Activated CD4-positive, alpha-beta T cell treated with anti-CD3 and anti-CD28 coated beads, Interleukin-2, amount 50 U/mL, for 4 hours (primary cell): ENCODE measurements at regions not wholly inside any gene's neighbourhood (a gene's known extent, or its start where the extent isn't known, plus 50 kb on each side); places are given as distances from the start of the nearest gene placed in this dataset.

Source experiments
- DNase-seq, 2 experiments: peaks; one replicate each; pipeline ENCODE4 v3.0.0-alpha.2; 2020

DNA sequence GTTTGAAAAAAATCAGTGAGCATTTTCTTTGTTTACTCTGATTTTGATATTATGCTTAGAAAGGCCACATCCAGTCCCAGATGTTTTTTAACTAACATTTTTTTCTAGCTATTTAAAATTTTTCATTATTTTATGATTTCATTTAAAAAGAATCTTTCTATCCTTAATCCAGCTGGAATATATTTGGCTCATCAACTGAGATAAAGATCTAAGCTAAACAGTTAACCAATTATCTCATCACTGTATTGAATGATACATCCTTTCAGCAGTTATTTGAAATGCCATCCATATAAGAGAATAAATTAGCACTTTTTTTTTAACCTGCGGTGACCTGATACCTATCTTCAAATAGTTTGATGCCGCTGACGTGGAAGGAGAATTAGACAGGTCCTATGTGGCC, 245.5 kb upstream of the COPS8 start:
- DNase-seq = no peak

DNA sequence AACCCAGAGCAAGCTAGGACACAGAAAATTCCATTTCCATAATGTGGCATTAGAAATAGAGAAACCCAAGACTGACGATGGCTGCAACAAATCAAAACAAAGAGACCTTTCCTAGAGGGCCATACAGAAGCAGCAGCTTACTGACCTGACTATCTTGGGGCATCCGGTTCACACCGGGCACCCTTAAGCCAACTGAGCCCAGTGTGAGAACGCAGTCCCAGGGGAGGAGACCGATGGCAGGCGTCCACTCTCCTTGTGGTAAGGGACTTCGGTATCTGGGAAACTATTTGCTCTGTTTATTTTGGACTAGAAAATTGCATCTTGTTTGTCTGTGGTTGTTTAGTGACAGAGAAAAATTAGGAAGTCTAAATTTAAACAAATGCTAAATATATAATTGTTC, 244.8 kb upstream of the COPS8 start:
- DNase-seq = no peak

DNA sequence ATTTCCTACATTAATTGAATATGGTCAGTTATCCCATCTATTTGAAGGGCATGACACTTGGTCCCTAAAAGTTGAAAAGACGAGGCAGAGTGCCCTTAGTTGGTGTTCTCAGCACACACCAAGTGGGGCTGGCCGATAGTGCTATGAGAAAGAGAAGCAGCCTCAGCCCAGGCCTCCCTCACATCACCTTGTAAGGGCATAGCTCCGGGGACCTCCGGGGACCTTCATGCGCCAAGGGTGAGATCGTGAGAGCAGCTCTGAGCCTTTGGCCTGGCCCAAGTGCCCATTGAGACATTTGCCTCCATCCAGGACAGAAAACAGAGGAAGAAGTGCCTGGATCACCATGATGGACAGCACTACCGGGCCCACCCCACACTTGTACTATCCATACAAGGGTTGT, 244.3 kb upstream of the COPS8 start:
- no peak for DNase-seq

DNA sequence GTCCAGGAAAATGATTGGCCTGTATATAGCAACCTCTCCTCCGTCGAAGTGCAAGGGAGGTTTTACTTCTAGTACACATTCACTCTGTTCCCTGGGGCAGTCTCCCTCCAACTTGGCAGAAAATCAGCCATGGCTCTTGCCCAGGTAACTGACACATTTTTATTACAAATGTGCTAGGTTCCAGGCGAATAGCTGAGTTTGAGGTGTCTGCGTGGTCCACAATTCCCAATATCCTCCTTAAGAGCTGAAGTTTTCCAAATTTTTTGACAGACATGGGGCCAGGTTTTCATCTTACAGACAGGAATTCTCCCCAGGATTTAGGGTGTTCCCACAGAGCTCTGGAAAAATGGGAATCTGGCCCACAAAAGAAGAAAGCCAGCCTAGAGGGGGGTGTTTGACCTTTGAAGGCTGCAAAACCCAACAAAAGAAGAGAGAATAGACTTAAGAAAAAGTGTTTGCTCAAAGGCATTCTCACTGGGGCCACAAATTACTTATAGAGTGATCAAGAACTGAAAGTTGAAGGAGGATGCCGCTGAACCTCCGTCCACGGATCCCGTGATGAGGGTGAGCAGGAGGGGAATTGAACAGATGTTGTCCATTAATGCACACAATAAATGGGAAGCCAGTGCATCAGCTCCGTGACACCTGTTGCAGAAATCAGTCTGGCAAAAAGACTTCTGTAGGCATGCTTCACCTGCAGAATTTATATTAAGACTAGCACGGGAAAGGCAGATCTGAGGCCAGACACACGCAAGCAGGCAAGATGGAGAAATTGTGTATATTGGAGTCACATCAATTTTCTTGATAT, 242.3 kb upstream of the COPS8 start:
- DNase-seq = no peak

DNA sequence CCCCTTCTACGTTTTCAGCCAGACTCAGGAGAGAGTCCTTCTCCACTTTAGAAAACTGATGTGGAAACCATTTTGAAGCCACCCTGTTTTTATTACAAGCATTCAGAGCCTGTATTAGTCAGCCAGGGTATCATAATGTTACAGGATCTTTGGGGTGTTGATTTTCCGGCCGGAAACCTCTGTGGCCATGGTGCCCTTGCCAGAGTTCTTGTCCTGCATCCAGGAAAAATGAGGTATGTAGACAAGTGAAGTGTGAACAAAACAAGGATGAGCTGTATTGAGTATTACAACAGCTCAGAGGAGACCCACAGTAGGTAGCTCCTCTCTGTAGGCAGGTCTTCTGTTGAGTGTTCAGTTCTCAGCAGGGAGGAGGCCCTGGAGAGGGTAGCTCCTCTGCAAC, 241.0 kb upstream of the COPS8 start:
- no peak for DNase-seq

DNA sequence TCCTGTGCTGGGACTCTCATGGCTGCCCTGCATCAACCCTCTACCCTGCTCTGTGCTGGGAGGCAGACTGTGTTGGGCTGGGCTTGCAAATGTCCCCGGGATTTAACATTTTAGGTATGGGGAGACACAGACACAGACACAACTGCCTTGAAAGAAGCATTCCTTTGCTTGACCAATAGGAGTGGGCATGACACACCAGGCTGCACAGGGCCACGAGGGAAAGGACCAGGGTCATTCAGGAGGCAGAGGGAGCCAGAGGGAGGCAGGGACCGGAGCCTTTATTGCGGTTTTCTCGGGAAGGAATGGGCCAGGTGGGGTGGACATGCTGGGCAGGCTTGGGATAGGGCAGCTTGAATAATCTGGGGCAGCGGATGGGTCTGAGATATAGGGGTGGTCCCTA, 238.7 kb upstream of the COPS8 start:
- no peak for DNase-seq

DNA sequence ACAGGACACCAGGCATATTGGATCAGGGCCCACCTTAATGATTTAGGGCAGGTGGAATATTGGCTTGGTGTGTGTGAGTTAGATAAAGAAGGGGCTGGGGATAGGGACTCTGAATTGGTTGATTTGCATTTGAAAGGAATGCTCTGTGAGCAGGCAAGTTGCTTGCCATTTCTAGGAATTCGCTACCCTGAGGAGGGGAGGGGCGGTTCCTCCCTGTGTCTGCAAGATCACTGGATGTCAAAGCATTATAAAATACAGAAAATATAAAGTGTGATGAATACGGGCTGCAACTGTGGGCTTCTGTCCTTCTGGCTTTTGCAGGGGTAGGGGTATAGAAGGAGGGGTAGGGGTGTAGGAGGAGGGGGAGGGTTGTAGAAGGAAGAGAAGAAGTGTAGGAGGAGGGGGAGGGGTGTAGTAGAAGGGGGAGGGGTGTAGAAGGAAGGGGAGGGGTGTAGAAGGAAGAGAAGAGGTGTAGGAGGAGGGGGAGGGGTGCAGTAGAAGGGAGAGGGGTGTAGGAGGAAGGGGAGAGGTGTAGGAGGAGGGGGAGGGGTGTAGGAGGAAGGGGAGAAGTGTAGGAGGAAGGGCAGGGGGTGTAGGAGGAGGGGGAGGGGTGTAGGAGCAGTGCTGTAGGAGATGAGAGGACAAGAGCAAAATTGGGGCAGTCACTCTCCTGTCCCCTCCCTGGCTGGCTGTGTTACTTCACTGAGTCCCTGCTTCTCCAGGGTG, 238.0 kb upstream of the COPS8 start:
- DNase-seq = no peak

DNA sequence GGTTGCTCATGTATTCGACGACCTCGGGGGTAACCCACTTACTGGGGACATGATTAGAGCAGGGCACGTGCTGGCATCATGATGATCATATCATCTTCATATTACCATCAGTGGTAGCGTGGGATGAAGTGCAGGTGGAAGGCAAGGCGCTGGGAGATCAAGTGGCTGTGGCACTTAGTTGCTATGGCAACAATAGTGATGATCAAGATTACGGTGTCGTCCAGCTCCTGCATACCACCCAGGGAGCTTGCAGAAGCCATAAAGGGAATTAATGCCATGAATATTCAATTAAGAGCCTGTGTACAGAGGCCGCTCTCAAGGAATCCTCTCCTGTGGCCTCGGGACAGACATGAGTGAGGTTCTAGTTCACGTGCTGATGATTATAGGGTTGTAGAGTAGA, 237.2 kb upstream of the COPS8 start:
- no peak for DNase-seq

DNA sequence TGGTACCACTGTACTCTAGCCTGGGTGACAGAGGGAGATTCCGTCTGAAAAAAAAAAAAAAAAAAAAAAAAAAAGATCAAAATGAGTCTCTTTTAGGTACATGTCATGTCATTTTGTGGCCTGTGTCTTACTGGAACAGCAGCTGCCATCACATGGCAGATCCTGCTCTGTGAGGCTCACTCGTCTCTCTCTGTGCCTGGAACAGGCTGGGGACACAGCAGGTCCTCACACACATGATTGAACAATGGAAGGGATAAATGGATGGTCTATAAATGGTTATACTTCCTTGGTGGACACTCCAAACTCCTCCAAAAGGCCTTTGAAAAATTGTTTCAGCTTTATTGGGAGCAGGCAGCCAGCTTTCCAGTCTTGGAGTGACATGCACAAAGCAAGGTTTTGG, 236.2 kb upstream of the COPS8 start:
- DNase-seq = no peak

DNA sequence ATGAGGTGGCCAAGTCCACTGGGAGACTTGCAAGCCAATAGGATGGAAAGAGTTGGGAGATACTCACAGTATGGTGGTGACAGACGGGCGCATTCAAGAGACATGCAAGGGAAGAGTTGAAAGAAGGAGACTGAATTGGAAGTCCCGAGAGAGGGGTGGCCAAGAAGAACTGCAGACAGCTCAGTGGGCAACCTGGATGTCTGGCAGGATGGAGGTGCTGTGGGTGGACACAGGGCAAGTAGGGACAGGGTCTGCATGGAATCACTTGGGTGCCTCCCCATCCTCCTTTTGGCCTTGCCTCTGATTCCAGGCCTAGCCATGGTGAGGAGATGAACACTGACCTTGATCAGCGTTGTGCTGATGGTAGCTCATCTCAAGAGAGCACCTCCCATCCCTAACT, 235.7 kb upstream of the COPS8 start:
- DNase-seq = no peak

DNA sequence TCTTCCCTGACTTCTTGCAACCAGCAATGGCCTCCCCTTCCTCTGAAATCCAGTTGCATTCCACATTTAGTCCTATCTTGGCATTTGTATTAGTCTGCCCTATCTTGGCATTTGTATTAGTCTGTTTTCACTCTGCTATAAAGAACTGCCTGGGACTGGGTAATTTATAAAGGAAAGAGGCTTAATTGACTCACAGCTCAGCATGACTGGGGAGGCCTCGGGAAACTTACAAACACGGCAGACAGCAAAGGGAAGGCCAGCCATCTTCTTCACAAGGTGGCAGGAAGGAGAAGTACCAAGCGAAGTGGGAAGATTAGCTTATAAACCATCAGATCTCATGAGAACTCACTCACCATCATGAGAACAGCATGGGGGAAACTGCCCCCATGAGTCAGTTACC, 234.5 kb upstream of the COPS8 start:
- no peak for DNase-seq

DNA sequence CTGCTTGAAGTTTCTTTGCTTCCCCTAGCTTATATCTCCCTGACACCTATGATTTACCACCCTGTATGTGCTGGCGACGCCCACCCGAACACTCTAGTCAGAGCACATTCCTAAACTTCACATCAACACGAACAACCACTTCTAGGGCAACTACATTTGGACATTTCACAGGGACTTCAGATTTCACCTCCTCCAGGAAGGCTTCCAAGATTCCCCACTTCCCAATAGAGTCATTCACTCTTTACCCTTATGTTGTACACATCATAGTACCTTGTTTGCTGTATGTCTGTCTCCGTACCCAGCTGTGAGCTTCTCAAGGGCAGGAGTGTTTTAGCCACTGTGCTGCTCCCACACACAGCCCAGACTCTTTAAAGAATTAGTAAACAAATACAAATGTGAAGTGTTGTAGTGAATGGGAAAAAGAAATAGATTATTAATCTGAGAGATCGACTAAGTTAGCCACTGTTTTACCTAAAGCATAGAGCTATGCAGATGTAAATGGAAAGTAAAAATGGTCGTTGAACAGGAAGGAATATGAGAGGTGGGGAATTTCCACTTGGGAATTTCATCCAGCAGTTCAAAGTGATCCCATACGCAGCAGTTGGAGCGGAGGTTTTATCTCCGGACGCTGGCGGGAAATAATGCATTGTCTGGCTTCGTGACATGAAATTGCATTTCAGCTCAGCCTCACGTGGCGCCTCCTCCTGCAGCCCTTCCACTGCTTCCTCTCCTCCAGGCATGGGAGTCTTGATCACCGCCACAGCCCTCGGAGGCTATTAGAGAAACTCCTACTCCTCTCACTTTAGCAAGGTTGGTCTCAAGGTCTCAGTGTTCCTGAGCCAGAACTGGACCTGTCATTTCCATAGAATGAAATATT, 233.4 kb upstream of the COPS8 start:
- no peak for DNase-seq

DNA sequence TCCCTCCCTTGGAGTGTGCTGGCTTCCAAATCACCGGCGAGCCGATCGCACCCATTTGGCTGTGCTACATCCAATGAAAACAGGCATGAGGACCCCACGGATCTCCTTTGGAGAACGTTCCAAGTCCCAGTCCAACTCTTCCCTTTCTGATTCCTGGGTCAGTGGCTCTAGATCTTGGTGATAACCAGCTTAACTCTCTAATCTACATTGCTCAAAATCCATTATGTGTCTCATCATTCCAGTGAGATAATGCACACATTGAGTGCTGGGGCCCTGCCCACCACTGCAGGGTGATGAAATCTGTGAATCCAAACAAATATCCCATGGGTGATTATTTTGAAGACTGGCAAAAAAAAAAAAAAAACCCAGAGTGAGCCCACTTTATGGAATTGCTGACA, 232.7 kb upstream of the COPS8 start:
- DNase-seq = no peak

DNA sequence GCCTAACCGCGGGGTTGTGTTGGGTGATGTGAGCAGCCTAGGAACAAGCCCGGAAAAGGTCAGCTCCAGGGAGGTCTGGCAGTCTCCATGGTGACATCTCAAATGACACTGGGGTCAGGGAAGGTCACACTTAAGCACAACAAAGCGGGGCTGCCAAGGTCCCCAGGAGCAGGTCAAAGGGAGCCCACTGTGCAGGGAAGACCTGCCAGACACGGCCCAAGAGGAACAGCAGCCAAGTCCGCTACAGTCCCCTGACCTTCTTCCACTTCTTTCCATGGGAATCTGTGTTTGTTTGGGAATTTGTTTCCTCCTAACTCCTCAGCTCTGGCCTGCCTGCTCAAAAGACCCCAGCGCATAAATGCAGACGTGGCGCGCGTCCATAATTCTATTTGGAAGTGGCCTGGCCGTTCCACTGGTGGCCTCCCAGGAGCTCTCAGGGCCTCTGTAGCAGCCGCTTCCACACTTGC, 232.1 kb upstream of the COPS8 start:
- no peak for DNase-seq

DNA sequence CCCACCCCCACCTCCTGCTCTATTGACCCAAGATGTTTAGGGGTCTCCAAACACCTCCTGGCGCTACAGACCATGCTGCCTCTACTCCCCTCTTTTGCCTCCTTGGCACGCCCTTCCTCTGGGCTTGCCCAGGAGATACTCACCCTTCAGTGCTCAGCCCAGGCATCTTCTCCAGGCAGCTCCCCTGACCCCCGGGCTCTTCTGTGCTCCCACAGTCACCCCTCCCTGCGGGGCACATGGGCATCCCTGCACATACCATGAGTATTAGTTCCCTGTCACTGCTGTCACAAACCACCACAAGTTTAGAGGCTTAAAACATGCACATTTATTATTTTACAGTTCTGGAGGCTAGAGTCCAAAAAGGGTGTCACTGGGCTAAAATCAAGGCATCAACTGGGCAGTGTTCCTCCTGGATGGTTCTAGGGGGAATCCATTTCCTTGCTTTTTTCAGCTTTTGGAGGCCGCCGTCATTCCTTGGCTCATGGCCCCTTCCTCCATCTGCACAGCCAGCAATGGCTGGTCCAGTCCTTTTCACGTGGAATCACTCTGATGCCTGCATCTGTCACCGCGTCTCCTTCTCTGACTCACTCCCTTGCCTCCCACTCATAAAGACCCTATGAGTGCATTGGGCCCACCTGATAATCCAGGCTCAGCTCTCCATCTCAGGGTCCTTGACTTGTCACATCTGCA, 230.4 kb upstream of the COPS8 start:
- no peak for DNase-seq

DNA sequence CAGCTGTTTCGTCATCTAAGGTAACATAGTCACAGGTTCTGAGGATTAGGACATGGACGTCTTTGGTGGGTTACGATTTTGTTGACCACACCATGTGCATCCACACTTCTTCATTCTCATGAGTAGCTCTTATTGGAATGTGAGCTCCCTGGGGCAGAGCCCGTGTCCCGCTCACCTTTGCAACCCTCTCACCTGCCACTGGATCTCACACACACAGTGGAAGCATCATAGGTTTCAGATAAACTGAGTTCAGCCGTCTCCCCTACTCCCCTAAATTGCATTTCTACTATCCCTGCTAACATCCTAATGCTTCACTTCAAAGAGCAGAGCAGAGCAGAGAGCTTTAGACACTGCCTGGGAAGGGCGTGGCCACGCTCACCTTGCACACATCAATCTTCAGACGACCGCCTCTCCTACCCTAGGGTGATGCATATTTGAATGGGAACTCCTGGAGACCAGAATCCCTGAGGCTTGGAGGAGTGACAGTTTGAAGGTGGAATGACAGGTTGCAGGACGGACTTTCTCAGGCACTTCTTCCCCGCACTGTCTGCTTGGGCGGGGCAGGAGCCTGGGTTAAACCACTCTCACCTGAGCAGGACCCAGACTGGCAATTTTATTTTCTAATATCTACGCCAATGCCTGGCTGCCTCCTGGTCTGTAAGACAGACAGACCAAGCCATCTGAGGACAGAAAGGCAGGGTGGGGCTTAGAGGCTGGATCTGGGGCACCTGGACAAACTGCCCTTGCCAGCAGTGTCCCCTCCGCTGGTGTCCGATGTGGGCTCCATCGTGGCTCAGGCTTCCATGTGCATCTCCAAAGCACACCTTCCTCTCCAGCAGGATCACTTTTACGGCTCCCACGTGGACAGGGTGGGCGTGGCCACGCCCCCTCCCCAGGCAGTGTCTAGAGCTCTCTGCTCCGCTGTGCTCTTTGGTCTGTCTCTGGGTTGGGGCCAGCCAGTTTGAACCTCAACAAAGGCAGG, 229.5 kb upstream of the COPS8 start:
- no peak for DNase-seq

DNA sequence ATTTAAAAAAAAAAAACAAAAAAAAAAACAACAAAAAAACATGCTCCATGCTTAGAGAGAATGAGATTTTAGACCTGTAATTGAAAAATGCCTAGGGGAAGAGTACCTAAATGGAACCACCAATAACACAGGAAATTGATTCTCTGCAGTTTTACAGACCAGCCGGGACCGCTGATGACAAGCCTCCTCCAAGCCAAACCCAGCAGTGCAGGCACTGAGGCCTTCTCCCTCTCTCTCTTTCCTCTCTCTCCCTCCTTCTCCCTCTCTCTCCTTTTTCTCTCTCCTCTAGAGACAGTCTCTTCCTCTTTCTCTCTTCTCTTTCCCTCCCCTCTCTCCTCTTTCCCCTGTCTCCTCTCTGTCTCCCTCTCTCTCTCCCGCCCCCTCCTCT, 228.8 kb upstream of the COPS8 start:
- DNase-seq = no peak

DNA sequence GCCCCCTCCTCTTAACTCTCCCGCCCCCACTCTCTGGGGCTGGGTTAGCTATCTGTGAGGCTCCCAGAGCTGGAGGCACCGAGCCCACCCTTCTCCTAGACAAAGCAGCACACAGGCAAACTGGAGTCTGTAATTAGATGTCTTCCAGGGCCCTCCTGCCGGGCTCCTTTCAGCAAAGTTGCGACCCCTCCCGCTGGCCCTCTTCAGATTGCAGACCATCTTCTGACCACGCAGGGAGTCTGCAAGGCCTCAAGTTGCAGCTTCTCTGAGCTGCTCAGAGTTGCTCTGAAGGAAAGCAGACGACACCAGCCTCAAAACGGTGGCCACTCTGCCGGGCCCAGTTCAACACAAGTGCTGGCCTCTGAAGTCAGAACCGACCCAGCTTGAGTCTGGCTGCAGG, 228.4 kb upstream of the COPS8 start:
- DNase-seq = no peak

DNA sequence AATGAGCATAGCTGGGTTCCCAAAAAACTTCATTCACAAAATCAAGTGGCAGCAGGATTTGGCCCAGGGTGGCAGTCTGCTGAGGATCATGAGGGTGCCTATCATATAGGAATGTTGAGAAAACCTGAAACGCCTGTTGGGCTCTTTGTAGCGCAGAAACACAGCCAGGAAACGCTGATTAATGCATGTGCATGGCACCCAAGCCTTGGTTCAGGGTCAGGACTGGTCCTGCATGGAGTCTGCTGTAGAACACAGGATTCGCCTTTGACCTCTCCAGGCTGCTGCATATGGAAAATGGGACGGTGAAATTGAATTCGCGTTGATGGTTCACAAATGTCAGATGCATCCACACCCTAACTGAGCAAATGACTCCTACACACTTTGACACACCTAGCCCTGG, 227.9 kb upstream of the COPS8 start:
- no peak for DNase-seq

DNA sequence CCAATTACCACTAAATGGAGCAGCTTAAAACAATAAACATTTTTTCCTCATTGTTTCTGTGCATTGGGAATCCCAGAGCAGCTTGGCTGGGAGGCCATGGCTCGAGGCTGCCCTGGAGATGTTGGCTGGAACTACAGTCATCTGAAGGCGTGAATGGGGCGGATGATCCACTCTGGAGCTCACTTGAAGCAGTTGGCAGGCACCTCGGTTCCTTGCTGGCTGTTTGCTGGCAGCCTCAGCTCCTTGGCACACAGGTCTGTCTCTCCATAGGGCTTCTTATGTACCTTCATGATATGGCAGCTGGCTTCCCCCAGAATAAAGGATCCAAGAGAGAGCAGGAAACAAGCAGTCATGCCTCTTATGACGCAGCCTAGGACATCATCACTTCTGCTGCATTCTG, 227.0 kb upstream of the COPS8 start:
- no peak for DNase-seq

DNA sequence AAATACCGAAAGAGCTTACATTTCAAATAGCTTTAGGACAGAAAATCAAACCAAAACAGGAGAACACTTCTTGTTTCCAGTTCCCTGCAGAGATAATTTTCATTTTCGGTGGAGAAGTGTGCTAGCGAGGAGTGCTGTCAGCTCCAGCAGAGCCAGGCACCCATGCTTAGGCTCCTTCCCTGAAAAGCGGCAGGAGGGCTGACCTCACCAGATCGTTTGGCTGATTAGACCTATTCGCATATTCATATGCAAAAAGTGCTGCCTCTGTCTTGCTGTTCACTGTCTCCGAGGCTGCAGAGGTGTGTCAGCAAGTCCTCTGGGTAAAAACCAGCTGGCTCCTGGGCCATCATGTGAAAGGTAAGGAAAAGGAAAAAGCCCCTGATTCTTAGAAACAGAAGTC, 225.8 kb upstream of the COPS8 start:
- DNase-seq = no peak
